ENCODE measurements at regions not wholly inside any gene's neighbourhood (a gene's known extent, or its start where the extent isn't known, plus 50 kb on each side); places are given as distances from the start of the nearest gene placed in this dataset.

GRCh38 chr4:18816228-18816895, 794.8 kb upstream of the LCORL start:
- no peak overlapping the region for H3K27ac ChIP-seq
- WGBS, 4 donors = 87 to 90% (median 88%) methylated on average over 4 of the region's 4 CpGs
- ATAC-seq = no peak
- no peaks in the 10 kb centered on the region for H3K36me3 ChIP-seq
- H3K9me3 ChIP-seq = no peaks in the 10 kb centered on the region
- H3K4me1 ChIP-seq = no peaks in the 10 kb centered on the region
- no peak for DNase-seq
- intact Hi-C loops (cut with DNase I) = no loop called here
- no peaks in the 10 kb centered on the region for H3K27me3 ChIP-seq
- no peak overlapping the region for H3K4me3 ChIP-seq
- TF ChIP-seq CTCF (IDR thresholded peaks at IDR 0.05) (no peak), POLR2A (IDR thresholded peaks at IDR 0.05) (no peak)

- ATAC-seq = peak in 1 of 4 donors; percentile 10
- H3K27me3 ChIP-seq = no peaks in the 10 kb centered on the region
- H3K36me3 ChIP-seq = no peaks in the 10 kb centered on the region
- no peak overlapping the region for H3K4me3 ChIP-seq
- H3K9me3 ChIP-seq = no peaks in the 10 kb centered on the region
- DNase-seq = no peak
- intact Hi-C loops (cut with DNase I) = no loop called here
- no peaks in the 10 kb centered on the region for H3K4me1 ChIP-seq
- WGBS, 4 donors = 81 to 93% (median 88%) methylated on average over 3 of the region's 3 CpGs
- H3K27ac ChIP-seq = no peak overlapping the region
- no peak for TF ChIP-seq POLR2A (IDR thresholded peaks at IDR 0.05)
- peak in 1 of 12 donors; percentile 7 for TF ChIP-seq CTCF (IDR thresholded peaks at IDR 0.05)
Observed at GRCh38 chr4:18815779-18816173, 794.2 kb upstream of the LCORL start.

DNA sequence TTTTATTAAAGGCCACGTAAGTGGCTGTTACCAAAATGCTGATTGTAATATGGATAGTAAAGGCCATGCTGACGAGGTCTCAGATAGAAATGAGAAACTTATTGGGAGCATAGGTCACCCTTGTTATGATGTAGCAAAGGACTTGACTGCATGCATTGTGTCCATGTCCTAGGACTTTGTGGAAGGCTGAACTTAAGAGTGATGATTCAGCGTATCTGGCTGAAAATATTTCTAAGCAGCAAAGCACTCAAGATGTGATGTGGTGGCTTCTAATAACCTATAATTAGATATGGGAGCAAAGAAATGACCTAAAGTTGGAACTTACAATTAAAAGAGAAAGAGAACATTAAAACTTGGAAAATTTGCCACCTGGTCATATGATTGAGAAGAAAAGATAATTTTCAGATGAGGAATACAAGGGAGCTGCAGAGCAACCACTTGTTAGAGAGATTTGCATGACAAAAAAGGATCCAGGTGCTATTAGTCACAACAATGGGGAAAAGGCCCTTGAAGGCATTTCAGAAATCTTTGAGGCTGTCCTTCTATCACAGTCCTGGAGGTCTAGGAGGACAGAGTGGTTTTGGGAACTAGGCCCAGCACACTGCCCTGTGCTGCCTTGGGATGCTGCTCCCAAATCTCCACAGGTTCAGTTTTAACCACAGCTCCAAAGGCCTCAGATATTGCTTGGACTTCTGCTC, 793.7 kb upstream of the LCORL start:
- TF ChIP-seq POLR2A (IDR thresholded peaks at IDR 0.05) = no peak
- no peak for TF ChIP-seq CTCF (IDR thresholded peaks at IDR 0.05)

DNA sequence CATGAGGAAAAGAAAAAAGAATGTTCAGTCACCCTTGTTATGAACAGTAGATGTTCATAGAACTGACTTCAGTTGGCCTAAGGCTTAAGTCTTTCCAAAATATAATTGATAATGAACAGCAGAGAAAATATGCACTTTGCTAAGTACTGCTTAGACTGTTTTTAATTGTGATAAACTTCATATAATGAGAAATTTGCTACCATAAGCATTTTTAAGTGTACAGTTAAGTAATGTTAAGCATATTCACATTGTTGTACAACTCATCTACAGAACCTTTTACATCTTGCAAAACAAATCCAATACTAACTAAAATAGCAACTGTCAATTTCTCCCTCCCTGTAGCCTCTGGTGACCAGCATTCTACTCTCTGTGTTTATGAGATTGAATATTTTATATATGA, 792.2 kb upstream of the LCORL start:
- no peaks in the 10 kb centered on the region for H3K9me3 ChIP-seq
- DNase-seq = no peak
- no peaks in the 10 kb centered on the region for H3K27me3 ChIP-seq
- H3K36me3 ChIP-seq = no peaks in the 10 kb centered on the region
- intact Hi-C loops (cut with DNase I) = no loop called here
- no peak overlapping the region for H3K4me3 ChIP-seq
- H3K4me1 ChIP-seq = no peaks in the 10 kb centered on the region
- ATAC-seq = no peak
- no peak overlapping the region for H3K27ac ChIP-seq
- TF ChIP-seq CTCF (IDR thresholded peaks at IDR 0.05) (no peak), POLR2A (IDR thresholded peaks at IDR 0.05) (no peak)

More for the DNA sequence above, 793.7 kb upstream of the LCORL start:
- Histone ChIP-seq H3K4me1 (no peaks in the 10 kb centered on the region), H3K36me3 (no peaks in the 10 kb centered on the region), H3K4me3 (no peak overlapping the region), H3K27me3 (no peaks in the 10 kb centered on the region), H3K9me3 (no peaks in the 10 kb centered on the region), H3K27ac (no peak overlapping the region)
- DNase-seq = no peak
- ATAC-seq = no peak
- intact Hi-C loops (cut with DNase I) = no loop called here
- WGBS, 4 donors = 57 to 90% (median 80%) methylated on average over 2 to 3 of the region's 3 CpGs

Measured in heart left ventricle (tissue), 16 donors.